OCI-LY7 (cell line): ENCODE measurements at regions not wholly inside any gene's neighbourhood (a gene's known extent, or its start where the extent isn't known, plus 50 kb on each side); places are given as distances from the start of the nearest gene placed in this dataset.

ENCODE experiments used
- EZH2phosphoT487 ChIP-seq: fragments of 200-600 bp; sonication (generic); IDR thresholded peaks from 2 replicates; pipeline ENCODE4 v1.6.1; 2018; ENCODE audit warnings: low read depth, borderline replicate concordance, mild to moderate bottlenecking, mixed run types, antibody characterized with exemption, low read length, moderate library complexity, mixed read lengths
- TF ChIP-seq, protein P1 (sequence below): fragments of 200-600 bp; sonication (generic); conservative IDR thresholded peaks from 2 replicates; pipeline ENCODE4 v1.5.1; 2014; ENCODE audit warnings: mild to moderate bottlenecking, antibody characterized with exemption, low read length, moderate library complexity, mixed read lengths

DNA sequence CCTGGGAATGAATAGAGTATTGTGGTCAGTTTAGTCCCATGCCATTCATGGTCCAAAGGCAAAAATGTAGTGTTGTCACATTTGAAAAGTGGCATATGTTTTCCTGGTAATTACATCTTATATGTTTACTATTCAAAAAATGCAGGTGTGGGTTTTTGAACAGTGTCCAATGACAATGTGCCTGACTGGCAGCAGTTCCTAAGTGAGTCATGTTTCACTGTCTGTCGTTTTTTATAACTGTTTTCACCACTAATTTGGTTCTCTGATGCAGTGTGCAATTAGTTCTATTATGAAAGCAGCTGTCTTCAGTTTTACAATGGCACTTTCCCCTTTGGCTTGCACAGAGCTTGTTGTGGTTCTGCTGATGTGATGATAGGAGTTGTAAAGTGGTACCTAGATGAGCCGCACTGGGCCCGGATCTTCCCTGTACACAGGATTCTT is 162.3 kb downstream of the SEM1 start:
- TF ChIP-seq, protein P1, sequence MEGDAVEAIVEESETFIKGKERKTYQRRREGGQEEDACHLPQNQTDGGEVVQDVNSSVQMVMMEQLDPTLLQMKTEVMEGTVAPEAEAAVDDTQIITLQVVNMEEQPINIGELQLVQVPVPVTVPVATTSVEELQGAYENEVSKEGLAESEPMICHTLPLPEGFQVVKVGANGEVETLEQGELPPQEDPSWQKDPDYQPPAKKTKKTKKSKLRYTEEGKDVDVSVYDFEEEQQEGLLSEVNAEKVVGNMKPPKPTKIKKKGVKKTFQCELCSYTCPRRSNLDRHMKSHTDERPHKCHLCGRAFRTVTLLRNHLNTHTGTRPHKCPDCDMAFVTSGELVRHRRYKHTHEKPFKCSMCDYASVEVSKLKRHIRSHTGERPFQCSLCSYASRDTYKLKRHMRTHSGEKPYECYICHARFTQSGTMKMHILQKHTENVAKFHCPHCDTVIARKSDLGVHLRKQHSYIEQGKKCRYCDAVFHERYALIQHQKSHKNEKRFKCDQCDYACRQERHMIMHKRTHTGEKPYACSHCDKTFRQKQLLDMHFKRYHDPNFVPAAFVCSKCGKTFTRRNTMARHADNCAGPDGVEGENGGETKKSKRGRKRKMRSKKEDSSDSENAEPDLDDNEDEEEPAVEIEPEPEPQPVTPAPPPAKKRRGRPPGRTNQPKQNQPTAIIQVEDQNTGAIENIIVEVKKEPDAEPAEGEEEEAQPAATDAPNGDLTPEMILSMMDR: no peak
- TF ChIP-seq EZH2phosphoT487: no peak
